H1 (cell line): ENCODE measurements at regions not wholly inside any gene's neighbourhood (a gene's known extent, or its start where the extent isn't known, plus 50 kb on each side); places are given as distances from the start of the nearest gene placed in this dataset.
A peak's percentile ranks its signal among the peaks of the same experiment; 100 is the strongest.

Experiments
- CTCF ChIA-PET: fragments of 300-600 bp; sonication (Branson Sonifier 250); formaldehyde crosslinking; loops from one replicate; lab custom pipeline; 2021; ENCODE audit not compliant: partially characterized antibody; lab: Charles Lee
- POLR2A ChIA-PET: fragments of 300-600 bp; sonication (Branson Sonifier 250); formaldehyde crosslinking; loops from one replicate; lab custom pipeline; 2021; ENCODE audit warnings: inconsistent platforms; ENCODE audit not compliant: partially characterized antibody; lab: Charles Lee
- DNase-seq, 2 experiments: peaks; one replicate each; pipeline versions ENCODE4 v3.0.0 to v3.0.0-alpha.2; 2010 to 2022; ENCODE audit warnings: low spot score in 2 of 2, low read depth in 1 of 2, mixed read lengths in 1 of 2
- FAIRE-seq: peaks from 2 replicates; lab custom pipeline; 2011; peaks lifted over from hg19 to GRCh38; lab: Jason Lieb, UNC
- H2AFZ ChIP-seq: 2 replicates; pipeline ENCODE4 v1.8.1; 2012; ENCODE audit warnings: low read length, inconsistent platforms
- H2AK5ac ChIP-seq: 2 replicates; pipeline ENCODE4 v1.6.1; 2013; ENCODE audit warnings: low read depth, low read length
- H2BK120ac ChIP-seq: replicated peaks from 2 replicates; pipeline ENCODE3; 2013; ENCODE audit warnings: low read depth, low read length, inconsistent platforms
- H2BK12ac ChIP-seq: 2 replicates; pipeline ENCODE4 v1.6.1; 2013; ENCODE audit warnings: low read depth, low read length
- H2BK15ac ChIP-seq: 2 replicates; pipeline ENCODE4 v1.6.1; 2013; ENCODE audit warnings: low read length
- H2BK20ac ChIP-seq: 2 replicates; pipeline ENCODE4 v1.6.1; 2013; ENCODE audit warnings: low read length
- H2BK5ac ChIP-seq: 2 replicates; pipeline ENCODE4 v1.6.1; 2013; ENCODE audit warnings: low read depth, low read length
- H3K14ac ChIP-seq: 2 replicates; pipeline ENCODE4 v1.6.1; 2013; ENCODE audit warnings: inconsistent platforms; ENCODE audit not compliant: insufficient read length
- H3K18ac ChIP-seq: 2 replicates; pipeline ENCODE4 v1.6.1; 2013; ENCODE audit warnings: low read length; ENCODE audit errors: extremely low read depth
- H3K23ac ChIP-seq: 2 replicates; pipeline ENCODE4 v1.6.1; 2013; ENCODE audit warnings: inconsistent platforms; ENCODE audit not compliant: insufficient read length
- H3K23me2 ChIP-seq: 2 replicates; pipeline ENCODE4 v1.6.1; 2013; ENCODE audit warnings: low read depth, low read length
- H3K27ac ChIP-seq: 2 replicates; pipeline ENCODE4 v1.6.1; 2011; ENCODE audit warnings: low read depth, low read length, inconsistent platforms
- H3K27me3 ChIP-seq, 4 experiments: replicated peaks in 1 of 4; 1 replicate in 1 of 4; 2 replicates in 3 of 4; pipeline versions ENCODE4 v1.6.1 to v1.8.1; 2011 to 2013; ENCODE audit warnings: low read length in 3 of 4, mild to moderate bottlenecking in 3 of 4, inconsistent platforms in 2 of 4, mixed read lengths in 2 of 4, moderate library complexity in 1 of 4; ENCODE audit not compliant: control insufficient read depth in 3 of 4, insufficient read depth in 3 of 4; ENCODE audit errors: extremely low read depth in 1 of 4
- H3K36me3 ChIP-seq, 4 experiments: 2 replicates each; pipeline versions ENCODE4 v1.6.1 to v1.8.1; 2011 to 2013; ENCODE audit warnings: mild to moderate bottlenecking in 4 of 4, low read length in 3 of 4, moderate library complexity in 2 of 4, control low read depth in 1 of 4, inconsistent platforms in 1 of 4; ENCODE audit not compliant: insufficient read depth in 4 of 4, control insufficient read depth in 2 of 4
- H3K4ac ChIP-seq: replicated peaks from 2 replicates; pipeline ENCODE3; 2013; ENCODE audit warnings: low read length, low read depth, mixed read lengths, inconsistent platforms; ENCODE audit not compliant: insufficient read length
- H3K4me1 ChIP-seq, 4 experiments: replicated peaks in 1 of 4; 1 replicate in 1 of 4; 2 replicates in 3 of 4; pipeline versions ENCODE4 v1.6.1 to v1.8.1; 2011 to 2013; ENCODE audit warnings: low read length in 3 of 4, inconsistent platforms in 2 of 4, mixed read lengths in 1 of 4; ENCODE audit not compliant: insufficient read depth in 4 of 4, control insufficient read depth in 3 of 4
- H3K4me2 ChIP-seq, 2 experiments: 2 replicates each; pipeline versions ENCODE4 v1.6.1 to v1.8.1; 2011 to 2013; ENCODE audit warnings: low read depth in 2 of 2, low read length in 2 of 2, control low read depth in 1 of 2, inconsistent platforms in 1 of 2, mild to moderate bottlenecking in 1 of 2; ENCODE audit not compliant: insufficient read depth in 1 of 2
- H3K4me3 ChIP-seq, 4 experiments: fragments of 200-600, 300-600 bp in 1 of 4; sonication (generic), shearing (Covaris generic), sonication (Bioruptor Twin) in 1 of 4; 2 replicates each; pipeline versions ENCODE4 v1.5.1 to v1.8.1; 2011 to 2016; ENCODE audit warnings: low read length in 4 of 4, low read depth in 3 of 4, control low read depth in 2 of 4, inconsistent platforms in 2 of 4, mild to moderate bottlenecking in 2 of 4, mixed read lengths in 1 of 4, moderate library complexity in 1 of 4; ENCODE audit not compliant: insufficient read depth in 2 of 4; ENCODE audit errors: extremely low read depth in 1 of 4
- H3K56ac ChIP-seq: replicated peaks from 2 replicates; pipeline ENCODE3; 2013; ENCODE audit warnings: low read depth, mild to moderate bottlenecking, mixed read lengths, low read length, inconsistent platforms; ENCODE audit not compliant: insufficient read length
- H3K79me1 ChIP-seq: 2 replicates; pipeline ENCODE4 v1.6.1; 2013; ENCODE audit warnings: low read depth, low read length, control low read depth
- H3K79me2 ChIP-seq, 2 experiments: 2 replicates each; pipeline versions ENCODE4 v1.6.1 to v1.8.1; 2012 to 2013; ENCODE audit warnings: low read length in 2 of 2, mild to moderate bottlenecking in 2 of 2, inconsistent platforms in 1 of 2; ENCODE audit not compliant: insufficient read depth in 2 of 2, control insufficient read depth in 1 of 2
- H3K9ac ChIP-seq, 4 experiments: replicated peaks in 1 of 4; 1 replicate in 1 of 4; 2 replicates in 3 of 4; pipeline versions ENCODE4 v1.6.1 to v1.8.1; 2011 to 2013; ENCODE audit warnings: low read depth in 3 of 4, low read length in 3 of 4, control low read depth in 2 of 4, mild to moderate bottlenecking in 2 of 4, moderate library complexity in 2 of 4, inconsistent platforms in 1 of 4; ENCODE audit errors: extremely low read depth in 1 of 4
- H3K9me3 ChIP-seq, 2 experiments: 2 replicates each; pipeline versions ENCODE4 v1.6.1 to v1.8.1; 2012 to 2013; ENCODE audit warnings: mild to moderate bottlenecking in 2 of 2, moderate library complexity in 2 of 2, control low read depth in 1 of 2, inconsistent platforms in 1 of 2, low read depth in 1 of 2, low read length in 1 of 2, mixed read lengths in 1 of 2; ENCODE audit not compliant: insufficient read depth in 2 of 2
- H4K20me1 ChIP-seq, 2 experiments: replicated peaks in 1 of 2; 2 replicates each; pipeline versions ENCODE3 to v1.8.1; 2011 to 2013; ENCODE audit warnings: inconsistent platforms in 2 of 2, low read length in 2 of 2, mild to moderate bottlenecking in 1 of 2; ENCODE audit not compliant: insufficient read depth in 2 of 2, control insufficient read depth in 1 of 2
- H4K5ac ChIP-seq: 2 replicates; pipeline ENCODE4 v1.6.1; 2013; ENCODE audit warnings: low read length, low read depth, mixed read lengths, inconsistent platforms; ENCODE audit not compliant: insufficient read length
- H4K8ac ChIP-seq: 2 replicates; pipeline ENCODE4 v1.8.0; 2013; ENCODE audit warnings: mild to moderate bottlenecking, moderate library complexity, low read length, inconsistent platforms; ENCODE audit not compliant: insufficient read depth; ENCODE audit errors: extremely low read depth
- H4K91ac ChIP-seq: replicated peaks from 2 replicates; pipeline ENCODE3; 2013; ENCODE audit warnings: low read length, mixed read lengths, inconsistent platforms; ENCODE audit not compliant: insufficient read length
- ASH2L ChIP-seq: fragments of 200-600, 300-600 bp; sonication (generic); IDR thresholded peaks from one replicate; pipeline ENCODE4 v1.7.1; 2017; ENCODE audit warnings: low read length
- CBX5 ChIP-seq: fragments of 300-800, 300-1000 bp; sonication (generic); IDR thresholded peaks from 2 replicates; pipeline ENCODE4 v1.7.1; 2016; ENCODE audit warnings: antibody characterized with exemption, low read length, low read depth
- FOSL1 ChIP-seq: IDR thresholded peaks from 2 replicates; pipeline ENCODE4 v1.6.1; 2011; ENCODE audit warnings: mild to moderate bottlenecking, low read depth, low read length, moderate library complexity; ENCODE audit not compliant: insufficient read depth
- HDAC6 ChIP-seq: IDR thresholded peaks from one replicate; pipeline ENCODE4 v1.7.1; 2012; ENCODE audit warnings: low read depth, mild to moderate bottlenecking, inconsistent platforms, low read length, moderate library complexity
- NRF1 ChIP-seq: IDR thresholded peaks from 2 replicates; pipeline ENCODE4 v1.6.1; 2011; ENCODE audit warnings: mild to moderate bottlenecking, low read depth, low read length, improper control_type of control experiment
- WGBS, 2 experiments: shearing (Covaris generic) in 1 of 2; methylation state at CpG; one replicate each; pipeline versions ENCODE4 v1.1.6 to v1.1.7; 2013 to 2015; ENCODE audit warnings: low lambda C conversion rate in 2 of 2, mixed read lengths in 2 of 2, inconsistent platforms in 1 of 2, low coverage in 1 of 2, missing lambda C conversion rate in 1 of 2; ENCODE audit not compliant: insufficient replicate concordance in 2 of 2, insufficient coverage in 1 of 2, insufficient read length in 1 of 2; ENCODE audit errors: extremely low coverage in 1 of 2, missing lambda C conversion rate in 1 of 2; 5-methylcytosine and 5-hydroxymethylcytosine counted together

DNA sequence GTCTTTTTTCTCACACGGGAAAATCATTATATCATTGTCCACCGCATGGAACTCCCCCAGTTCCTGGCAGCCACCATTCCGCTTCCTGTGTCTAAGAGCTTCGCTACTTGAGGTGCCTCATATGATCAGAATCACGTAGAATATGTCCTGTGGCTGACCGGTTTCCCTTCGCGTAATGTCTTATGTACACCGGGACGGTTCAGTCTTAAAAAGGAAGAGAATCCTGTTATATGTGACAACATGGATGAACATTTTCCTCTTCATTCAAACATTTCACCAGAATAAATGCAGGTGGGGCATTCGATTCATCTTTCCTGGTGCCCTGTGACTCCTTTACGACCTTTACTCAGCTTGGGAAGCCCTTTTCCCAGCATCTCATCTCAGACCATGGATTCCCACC lies 131.7 kb upstream of the TWIST2 start:
- H3K4me1 ChIP-seq = peaks cover 0 to 8% (median 1%) of the 10 kb centered on the region in 4 experiments; a peak in 3 of 7 replicates
- H3K9me3 ChIP-seq = no peaks in the 10 kb centered on the region
- H2BK15ac ChIP-seq = no peak overlapping the region
- H2BK20ac ChIP-seq = no peak overlapping the region
- ChIA-PET POLR2A (no interaction called here), CTCF (no interaction called here)
- peak overlapping the region in 1 of 2 experiments; percentile 6; a peak in 1 of 4 replicates for H3K4me2 ChIP-seq
- no peaks in the 10 kb centered on the region for H3K79me2 ChIP-seq
- no peak overlapping the region for H3K23ac ChIP-seq
- 0 out of 2 replicates have a peak overlapping the region, but pooled peaks have one; percentile 55 for H2AFZ ChIP-seq
- no peak overlapping the region for H4K8ac ChIP-seq
- no peak overlapping the region for H3K4me3 ChIP-seq
- H3K18ac ChIP-seq = no peak overlapping the region
- H2AK5ac ChIP-seq = no peak overlapping the region
- no peak overlapping the region for H2BK120ac ChIP-seq
- no peak overlapping the region for H2BK12ac ChIP-seq
- H3K56ac ChIP-seq = no peak overlapping the region
- no peak overlapping the region for H2BK5ac ChIP-seq
- no peak overlapping the region for H3K4ac ChIP-seq
- peaks cover 2% of the 10 kb centered on the region; the same call in 1 of the 2 replicates for H3K79me1 ChIP-seq
- H3K14ac ChIP-seq = no peak overlapping the region
- H4K20me1 ChIP-seq = peaks cover 0 to 9% of the 10 kb centered on the region in 2 experiments
- FAIRE-seq (no peak), DNase-seq (no peak)
- TF ChIP-seq HDAC6 (no peak), CBX5 (no peak), ASH2L (no peak), FOSL1 (no peak), NRF1 (no peak)
- no peak overlapping the region for H3K9ac ChIP-seq
- H3K23me2 ChIP-seq = peaks cover 10% of the 10 kb centered on the region; the same call in 1 of the 2 replicates
- no peak overlapping the region for H4K91ac ChIP-seq
- H3K27me3 ChIP-seq = no peaks in the 10 kb centered on the region
- H3K27ac ChIP-seq = no peak overlapping the region
- no peaks in the 10 kb centered on the region for H3K36me3 ChIP-seq
- H4K5ac ChIP-seq = no peak overlapping the region
- WGBS, 2 experiments = 91% methylated on average over 12 of the region's 12 CpGs; no CpG with 5 or more reads in 1 of the 2 experiments
